Smooth muscle cell (in vitro differentiated cells): ENCODE measurements at regions not wholly inside any gene's neighbourhood (a gene's known extent, or its start where the extent isn't known, plus 50 kb on each side); places are given as distances from the start of the nearest gene placed in this dataset.

ENCODE experiments used
- DNase-seq: peaks from one replicate; lab custom pipeline; 2025; ENCODE audit not compliant: unreplicated experiment; lab: John Stamatoyannopoulos, UW
- H2AFZ ChIP-seq: fragments of 200-600 bp; sonication (generic); 2 replicates; pipeline ENCODE4 v1.6.0; 2016; ENCODE audit warnings: antibody characterized with exemption, low read depth, mild to moderate bottlenecking
- H3F3A ChIP-seq: fragments of 200-600 bp; sonication (generic); 2 replicates; pipeline ENCODE4 v1.6.0; 2017; ENCODE audit warnings: antibody characterized with exemption, low read depth
- H3K27ac ChIP-seq: fragments of 200-600 bp; sonication (generic); 2 replicates; pipeline ENCODE4 v1.5.1; 2016; ENCODE audit warnings: low read depth, mild to moderate bottlenecking
- H3K27me3 ChIP-seq: fragments of 200-600 bp; sonication (generic); 2 replicates; pipeline ENCODE4 v1.6.1; 2016; ENCODE audit warnings: low read depth, mild to moderate bottlenecking
- H3K36me3 ChIP-seq: fragments of 200-600 bp; sonication (generic); 2 replicates; pipeline ENCODE4 v1.5.1; 2016; ENCODE audit warnings: low read depth
- H3K4me1 ChIP-seq: fragments of 200-600 bp; sonication (generic); 2 replicates; pipeline ENCODE4 v1.5.1; 2016; ENCODE audit warnings: low read depth
- H3K4me2 ChIP-seq: fragments of 200-600 bp; sonication (generic); 2 replicates; pipeline ENCODE4 v1.6.0; 2016; ENCODE audit warnings: mild to moderate bottlenecking
- H3K4me3 ChIP-seq: fragments of 200-600 bp; sonication (generic); 2 replicates; pipeline ENCODE4 v1.5.1; 2016; ENCODE audit warnings: mild to moderate bottlenecking
- H3K79me2 ChIP-seq: fragments of 200-600 bp; sonication (generic); 2 replicates; pipeline ENCODE4 v1.6.0; 2016; ENCODE audit warnings: low read depth, mild to moderate bottlenecking
- H3K9ac ChIP-seq: fragments of 200-600 bp; sonication (generic); 2 replicates; pipeline ENCODE4 v1.6.0; 2016; ENCODE audit warnings: low read depth
- H3K9me3 ChIP-seq: fragments of 200-600 bp; sonication (generic); replicated peaks from 2 replicates; pipeline ENCODE4 v1.5.1; 2016; ENCODE audit warnings: low read depth
- H4K20me1 ChIP-seq: fragments of 200-600 bp; sonication (generic); 2 replicates; pipeline ENCODE4 v1.6.0; 2016; ENCODE audit warnings: low read depth
- CTCF ChIP-seq: fragments of 200-600 bp; sonication (generic); IDR thresholded peaks from 2 replicates; pipeline ENCODE4 v1.5.1; 2017; ENCODE audit warnings: borderline replicate concordance, mild to moderate bottlenecking, antibody characterized with exemption; ENCODE audit not compliant: insufficient read depth, poor library complexity, severe bottlenecking
- WGBS: methylation state at CpG from one replicate; pipeline ENCODE4 v1.1.7; 2016; ENCODE audit warnings: low lambda C conversion rate; 5-methylcytosine and 5-hydroxymethylcytosine counted together

DNA sequence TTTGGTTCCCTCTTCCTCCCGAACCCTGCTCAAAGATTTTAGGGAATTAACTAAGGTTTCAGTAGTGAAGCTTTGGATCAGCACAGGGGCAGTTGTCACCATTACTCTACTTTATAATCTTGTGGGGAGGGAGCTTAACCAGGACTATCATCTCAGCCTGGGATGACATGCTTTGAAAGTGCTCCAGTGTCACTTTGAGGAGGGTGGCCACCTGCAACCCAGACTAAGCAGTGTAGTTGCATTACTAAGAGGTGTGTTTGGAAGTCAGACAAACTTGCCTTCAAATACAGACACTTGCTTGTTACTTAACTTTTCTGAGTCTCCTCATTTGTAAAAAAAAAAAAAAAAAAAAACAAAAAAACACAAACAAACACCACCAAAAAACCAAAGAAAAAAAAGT is 340.3 kb upstream of the TBL1XR1 start:
- DNase-seq = no peak
- no peak overlapping the region for H2AFZ ChIP-seq
- no peaks in the 10 kb centered on the region for H3K9me3 ChIP-seq
- no peaks in the 10 kb centered on the region for H3F3A ChIP-seq
- H3K4me2 ChIP-seq = no peak overlapping the region
- no peak for TF ChIP-seq CTCF
- H3K79me2 ChIP-seq = no peaks in the 10 kb centered on the region
- no peak overlapping the region for H3K27ac ChIP-seq
- no peaks in the 10 kb centered on the region for H3K4me1 ChIP-seq
- H3K27me3 ChIP-seq = no peaks in the 10 kb centered on the region
- no peak overlapping the region for H3K4me3 ChIP-seq
- no peaks in the 10 kb centered on the region for H3K36me3 ChIP-seq
- no peaks in the 10 kb centered on the region for H4K20me1 ChIP-seq
- H3K9ac ChIP-seq = no peak overlapping the region
- WGBS = 97% methylated on average over 1 of the region's 1 CpG

- H3K4me2 ChIP-seq = no peak overlapping the region
- no peak overlapping the region for H2AFZ ChIP-seq
- H3K4me1 ChIP-seq = no peaks in the 10 kb centered on the region
- H3F3A ChIP-seq = no peaks in the 10 kb centered on the region
- 74% methylated on average over 4 of the region's 4 CpGs for WGBS
- no peak overlapping the region for H3K9ac ChIP-seq
- H3K27ac ChIP-seq = no peak overlapping the region
- no peaks in the 10 kb centered on the region for H4K20me1 ChIP-seq
- H3K36me3 ChIP-seq = no peaks in the 10 kb centered on the region
- no peak for DNase-seq
- no peak overlapping the region for H3K4me3 ChIP-seq
- no peaks in the 10 kb centered on the region for H3K79me2 ChIP-seq
- no peaks in the 10 kb centered on the region for H3K27me3 ChIP-seq
- H3K9me3 ChIP-seq = no peaks in the 10 kb centered on the region
- no peak for TF ChIP-seq CTCF
Measured at GRCh38 chr3:177538048-177538749, 340.9 kb upstream of the TBL1XR1 start.

DNA sequence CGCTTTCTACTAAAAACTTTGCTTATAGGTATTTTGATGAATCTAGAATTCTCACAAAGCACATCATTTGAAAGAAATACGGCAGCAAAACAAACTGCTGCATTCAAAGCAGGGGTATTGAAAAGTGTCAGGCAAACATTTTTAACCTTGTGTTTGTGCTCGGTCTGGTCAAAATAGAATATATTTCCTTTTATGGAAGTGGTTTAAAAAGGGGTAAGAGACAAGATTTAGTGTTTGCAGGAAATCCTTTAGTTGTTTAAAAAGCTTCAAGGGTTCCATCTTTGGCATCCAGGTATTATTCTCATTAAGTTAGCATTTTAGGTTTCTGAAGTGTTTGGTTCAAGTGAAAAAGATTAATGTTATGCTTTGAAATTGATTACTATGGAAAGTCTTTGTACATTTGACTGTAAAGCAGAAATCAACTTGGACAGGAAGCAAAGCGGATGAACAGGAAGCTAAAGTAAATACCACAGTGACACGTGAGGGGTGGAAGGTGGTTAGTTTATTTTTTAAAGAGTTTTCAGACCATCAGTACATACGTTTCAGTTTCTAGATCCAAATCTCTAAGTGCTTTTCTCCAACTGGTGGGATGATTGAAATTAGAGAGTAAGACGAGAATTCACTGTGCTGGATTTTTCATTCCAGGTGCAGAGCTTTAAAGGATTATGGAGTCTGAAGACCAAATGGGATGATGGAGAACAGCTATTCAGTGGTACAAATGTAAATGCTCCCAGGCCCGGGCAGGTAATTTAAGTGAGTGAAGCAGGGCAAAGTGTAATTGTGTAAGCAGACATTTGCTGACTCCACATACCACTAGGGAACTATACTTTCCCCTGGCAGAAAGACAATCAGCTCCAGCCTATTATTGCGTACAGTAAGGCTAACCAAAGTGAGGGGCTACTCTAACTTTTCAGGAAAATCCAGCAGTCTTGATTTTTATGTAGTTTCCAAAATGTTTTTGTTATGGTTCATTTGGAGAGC is 341.8 kb upstream of the TBL1XR1 start:
- Histone ChIP-seq H3K36me3 (no peaks in the 10 kb centered on the region), H3K9ac (no peak overlapping the region), H3K79me2 (no peaks in the 10 kb centered on the region), H3K4me2 (no peak overlapping the region), H3K4me1 (no peaks in the 10 kb centered on the region), H3K9me3 (no peaks in the 10 kb centered on the region), H3F3A (no peaks in the 10 kb centered on the region), H2AFZ (no peak overlapping the region), H3K4me3 (no peak overlapping the region), H3K27me3 (no peaks in the 10 kb centered on the region), H4K20me1 (no peaks in the 10 kb centered on the region), H3K27ac (no peak overlapping the region)
- no peak for TF ChIP-seq CTCF
- no peak for DNase-seq
- WGBS = 77% methylated on average over 9 of the region's 9 CpGs
